GM21515 (cell line): ENCODE measurements at regions not wholly inside any gene's neighbourhood (a gene's known extent, or its start where the extent isn't known, plus 50 kb on each side); places are given as distances from the start of the nearest gene placed in this dataset.
"Not testable (repeated sequence)": the region's sequence is repeated elsewhere in the genome, so short reads cannot be mapped to it uniquely, and the experiment has no call there.

ENCODE experiments used
- ATAC-seq: cut with Tn5 transposase; IDR thresholded peaks from one replicate; pipeline ENCODE4 v1.9.1; 2021; ENCODE audit not compliant: unreplicated experiment

DNA sequence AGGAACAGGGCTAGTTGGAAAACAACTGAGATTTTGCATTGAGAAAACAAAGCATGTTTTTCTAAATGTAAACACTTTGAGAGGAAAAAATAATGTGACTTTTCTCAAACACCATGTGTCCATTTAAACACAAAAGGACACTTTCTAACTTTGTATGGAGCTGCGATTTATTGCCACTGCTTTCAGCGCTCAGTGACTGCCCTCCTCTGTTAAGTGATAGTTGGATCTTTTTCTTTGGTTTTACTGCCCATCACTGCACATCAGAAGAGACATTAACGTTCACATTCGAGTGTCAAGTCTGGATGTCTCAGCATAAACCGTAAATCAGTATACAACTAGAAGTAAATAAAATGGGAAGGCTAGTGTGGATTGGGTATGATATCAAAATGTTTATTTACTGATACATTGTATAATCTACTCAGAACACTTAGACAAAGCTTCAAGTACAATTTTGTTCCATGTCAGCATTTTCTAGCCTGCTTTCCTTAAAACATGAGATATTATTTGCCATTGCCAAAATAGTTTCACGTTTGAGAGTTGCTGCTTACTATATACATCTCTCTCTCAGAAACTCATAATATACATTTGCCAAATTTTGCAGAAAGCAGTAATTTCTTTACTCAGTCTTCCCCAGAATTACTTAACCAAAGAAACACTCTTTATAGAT, 237.6 kb downstream of the IKZF2 start:
- ATAC-seq: no peak

DNA sequence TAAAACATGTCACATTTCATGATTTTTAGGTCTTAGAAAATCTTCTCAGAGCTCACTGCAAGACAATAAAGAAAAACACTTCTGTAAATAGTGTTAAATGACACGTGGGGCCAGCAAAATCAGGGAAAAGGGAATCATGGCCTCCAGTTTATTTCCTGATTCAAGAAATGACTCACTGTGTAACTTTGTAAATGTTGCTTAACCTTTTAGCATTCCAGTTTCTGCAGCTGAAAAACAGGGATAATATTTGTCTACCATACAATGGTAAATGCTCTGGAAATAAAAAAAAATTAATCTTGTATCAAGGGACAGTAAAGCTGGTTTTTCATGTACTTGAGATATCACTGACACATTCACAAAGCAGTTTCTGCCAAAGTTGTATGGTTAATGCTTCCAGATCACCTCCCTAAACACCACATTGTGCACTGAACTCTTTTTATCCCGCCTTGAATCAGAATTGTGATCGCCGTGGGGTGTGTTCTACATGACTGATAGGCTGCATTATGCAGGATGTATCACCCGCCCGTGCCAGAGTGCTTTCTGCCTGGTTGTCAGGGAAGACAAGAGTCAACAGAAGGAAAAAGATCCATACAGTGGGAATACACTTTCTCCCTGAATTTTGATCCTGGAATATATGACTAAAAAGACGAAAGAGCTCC, 238.8 kb downstream of the IKZF2 start:
- ATAC-seq: no peak

DNA sequence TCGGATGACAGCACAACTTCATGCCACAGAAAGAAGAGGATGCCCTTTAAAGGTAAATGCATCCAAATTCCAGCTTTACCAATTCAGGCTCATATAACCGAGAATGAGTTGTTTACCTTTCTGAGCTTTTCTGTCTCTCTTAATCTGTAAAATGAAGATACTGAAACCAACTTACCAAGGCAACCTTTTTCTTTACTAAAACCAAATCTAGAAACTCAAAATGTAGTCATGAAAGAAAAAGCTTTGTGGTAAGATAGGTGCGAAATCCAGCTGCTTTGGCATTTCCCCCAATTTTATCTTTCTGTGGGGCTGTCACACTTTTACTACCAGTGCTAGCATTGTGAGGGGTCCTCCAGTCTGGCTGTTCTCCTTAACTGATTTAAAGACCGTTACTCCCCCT, 240.4 kb downstream of the IKZF2 start:
- no peak for ATAC-seq

DNA sequence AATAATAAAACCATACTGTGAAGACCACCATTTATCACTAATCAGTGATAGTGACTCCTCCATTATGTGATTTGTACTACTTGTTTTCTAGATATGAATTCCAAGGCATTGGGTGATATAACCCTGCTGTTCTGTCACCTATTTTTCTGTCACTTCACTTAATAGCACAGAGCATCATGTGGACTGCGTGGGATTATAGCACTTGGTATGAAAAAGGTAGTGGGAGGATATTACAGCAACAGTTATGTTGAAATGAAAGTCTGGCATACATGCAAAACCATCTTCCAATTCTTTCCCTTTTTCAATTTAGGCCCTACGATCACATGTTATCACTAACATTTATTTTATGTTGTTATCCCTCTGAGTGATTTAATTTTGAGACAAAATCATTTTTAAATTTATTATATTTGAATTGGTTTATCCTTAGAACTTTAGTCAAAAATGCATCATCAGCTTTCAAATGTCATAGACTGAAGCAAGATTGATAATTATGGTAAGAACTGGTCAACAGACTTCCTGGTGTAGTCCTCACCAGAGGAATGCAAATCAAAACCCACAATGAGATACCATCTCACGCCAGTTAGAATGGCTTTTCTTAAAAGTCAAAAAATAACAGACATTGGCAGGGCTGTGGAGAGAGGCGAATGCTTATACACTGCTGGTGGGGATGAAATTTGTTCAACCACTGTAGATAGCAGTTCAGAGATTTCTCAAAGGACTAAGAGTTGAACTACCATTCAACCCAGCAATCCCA, 242.6 kb downstream of the IKZF2 start:
- ATAC-seq: no peak

DNA sequence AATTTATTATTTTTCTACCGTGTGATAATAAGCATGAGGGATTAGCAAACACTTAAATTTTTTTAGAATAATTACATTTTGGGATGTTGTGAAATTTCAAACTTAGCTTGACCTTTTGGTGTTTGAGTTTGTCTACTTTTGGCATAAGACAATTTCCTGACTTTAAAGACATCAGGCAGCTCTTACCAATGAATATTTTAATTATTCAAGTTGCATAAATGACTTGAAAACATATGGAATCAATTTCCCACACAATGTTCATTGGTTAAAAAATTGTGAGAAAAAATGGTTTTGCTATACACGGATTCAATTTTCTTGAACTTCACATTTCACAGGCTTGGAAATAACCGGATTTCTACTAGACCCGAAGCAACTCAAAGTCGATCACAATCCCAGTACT, 243.4 kb downstream of the IKZF2 start:
- ATAC-seq: no peak

DNA sequence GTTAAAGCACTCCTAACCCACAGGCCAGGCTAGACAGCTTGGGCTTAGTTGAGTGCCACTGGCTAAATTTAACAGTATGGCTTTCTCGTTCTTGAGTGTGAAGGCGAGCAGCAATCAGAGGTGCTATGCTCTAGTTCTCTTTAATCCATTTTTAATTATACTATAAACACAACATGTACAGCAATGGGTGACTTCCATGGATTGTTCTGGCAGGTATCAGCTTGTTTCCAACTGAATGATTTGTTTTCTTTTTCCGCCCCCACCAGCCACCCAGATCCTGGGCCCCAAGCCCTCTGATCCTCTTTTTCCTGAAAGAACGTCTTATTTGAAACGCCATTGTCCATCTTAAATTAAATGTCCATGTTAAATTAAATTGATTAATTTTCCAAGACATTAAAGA, 244.8 kb downstream of the IKZF2 start:
- no peak for ATAC-seq

DNA sequence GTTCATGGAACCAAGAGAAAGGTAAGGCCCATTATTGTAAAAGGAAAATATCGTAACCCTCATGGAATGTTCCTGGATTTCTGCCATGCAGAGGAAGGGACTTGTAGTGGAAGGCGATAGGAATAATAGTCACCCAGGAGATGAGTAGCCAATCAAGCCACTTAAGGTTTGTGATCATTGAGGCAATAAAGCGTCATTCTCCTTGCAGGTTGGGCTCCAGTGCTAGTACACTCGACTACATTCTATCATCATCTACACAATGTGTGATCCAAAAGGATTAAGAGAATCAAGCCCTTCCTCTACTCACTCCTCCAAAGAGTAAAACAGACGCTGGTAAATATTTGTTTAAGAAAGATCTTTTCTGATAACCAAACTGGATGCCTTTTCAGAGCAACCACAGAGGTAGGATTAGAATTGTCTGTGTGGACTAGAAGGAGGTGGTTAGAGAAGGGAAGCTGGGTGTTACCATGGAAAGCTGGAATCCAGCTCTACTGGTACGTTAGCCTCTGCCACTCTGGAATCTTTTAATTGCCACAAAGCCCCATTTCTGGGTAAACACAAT, 245.7 kb downstream of the IKZF2 start:
- ATAC-seq: no peak

DNA sequence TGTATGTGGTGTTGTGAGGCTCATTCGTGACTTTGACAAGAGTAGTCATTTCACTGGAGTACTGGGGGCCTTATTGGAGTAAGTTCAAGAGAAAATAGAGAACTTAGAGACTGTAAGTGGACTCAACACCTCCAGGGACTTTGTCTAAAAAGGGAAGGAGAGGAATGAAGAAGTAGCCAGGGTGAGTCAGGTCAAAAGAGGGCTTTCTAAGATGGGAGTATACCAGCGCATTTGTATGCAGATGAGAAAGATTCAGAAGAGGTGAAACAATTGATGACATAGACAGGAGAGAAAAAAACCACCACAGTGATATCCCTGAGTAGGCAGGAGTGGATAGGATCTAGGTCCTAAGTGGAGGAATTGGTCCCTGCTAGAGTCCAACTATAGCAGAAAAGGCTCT, 246.8 kb downstream of the IKZF2 start:
- ATAC-seq: no peak

DNA sequence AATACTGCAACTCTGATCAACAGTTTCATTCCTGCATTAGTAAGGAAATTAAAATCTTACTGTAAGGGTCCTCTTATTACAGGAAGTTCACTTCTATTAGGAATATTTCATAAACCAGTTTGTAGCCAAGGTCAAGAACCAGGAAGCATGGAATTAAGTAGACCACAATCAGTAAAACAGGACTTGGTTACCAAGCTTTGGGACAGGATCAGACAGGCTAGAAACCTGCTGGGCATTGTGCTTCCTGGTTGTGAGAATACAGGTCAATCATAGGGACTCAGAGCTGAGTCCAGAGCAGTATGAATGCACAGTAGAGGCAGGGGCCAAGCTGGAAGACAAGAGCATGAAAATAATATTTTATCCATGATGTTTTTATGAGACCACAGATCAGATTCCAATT, 248.0 kb downstream of the IKZF2 start:
- no peak for ATAC-seq

DNA sequence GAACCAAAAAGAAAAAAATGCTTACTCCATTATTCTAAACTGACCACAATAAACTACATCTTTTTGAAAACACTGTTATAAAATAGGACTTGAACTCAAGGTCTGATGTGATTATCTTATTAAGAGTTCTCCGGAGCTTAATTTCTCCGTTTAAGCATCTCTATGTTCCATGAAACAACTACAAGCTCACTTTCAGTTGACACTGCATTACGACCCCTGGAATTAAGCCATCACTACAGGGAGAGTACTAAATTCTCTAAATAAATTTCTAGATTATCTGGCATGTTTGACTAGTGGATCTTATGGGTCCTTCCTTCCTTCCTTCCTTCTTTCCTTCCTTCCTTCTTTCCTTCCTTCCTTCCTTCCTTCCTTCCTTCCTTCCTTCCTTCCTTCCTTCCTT, 249.0 kb downstream of the IKZF2 start:
- no peak for ATAC-seq

DNA sequence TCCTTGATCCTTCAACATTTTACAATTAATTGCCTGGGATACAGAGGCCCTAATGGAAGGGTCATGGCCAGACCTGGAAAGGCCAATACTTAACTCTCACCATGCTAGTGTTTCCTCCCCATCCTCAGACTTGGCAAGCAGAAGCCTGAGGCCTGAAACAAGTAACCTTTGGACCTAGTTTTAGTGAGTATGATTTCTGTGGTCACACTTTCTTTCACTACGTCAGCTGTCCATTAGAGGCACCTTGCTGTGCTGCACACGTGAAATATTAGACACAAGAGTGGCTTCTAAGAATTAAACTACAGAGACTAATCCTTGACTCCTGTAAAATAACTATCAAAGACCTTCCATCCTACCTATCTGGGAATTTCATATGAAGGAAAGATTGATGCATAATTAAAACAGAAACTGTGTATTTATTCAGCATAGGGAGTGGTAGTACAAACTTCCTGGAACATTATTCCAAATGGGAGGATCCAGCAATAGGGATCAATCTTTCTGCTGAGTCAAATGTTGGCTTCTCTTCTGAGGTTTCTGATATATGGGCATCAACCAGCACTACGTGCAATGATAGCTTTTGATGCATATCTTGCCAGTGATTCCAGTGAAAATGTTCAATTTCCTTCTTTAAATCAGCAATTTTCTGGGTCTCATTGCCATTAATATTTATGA, 249.7 kb downstream of the IKZF2 start:
- no peak for ATAC-seq

DNA sequence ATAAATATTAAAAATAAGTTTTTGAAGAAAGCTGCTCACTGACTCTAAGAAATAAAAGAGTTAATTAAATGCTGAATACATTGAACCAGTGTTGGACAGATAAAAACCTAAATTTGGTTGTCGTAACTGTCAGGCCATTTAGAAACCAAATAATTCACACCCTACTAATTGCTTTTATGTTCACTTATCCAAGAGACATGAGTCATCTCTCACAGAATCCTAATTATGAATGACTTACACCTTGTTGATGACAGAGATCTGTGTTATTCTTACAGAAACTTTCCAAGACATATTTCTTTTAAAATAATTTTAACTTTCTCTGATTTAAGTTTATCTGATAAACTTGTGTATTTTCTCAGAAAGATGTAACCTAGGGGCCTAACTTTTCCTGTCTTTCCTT, 250.7 kb downstream of the IKZF2 start:
- ATAC-seq: no peak

DNA sequence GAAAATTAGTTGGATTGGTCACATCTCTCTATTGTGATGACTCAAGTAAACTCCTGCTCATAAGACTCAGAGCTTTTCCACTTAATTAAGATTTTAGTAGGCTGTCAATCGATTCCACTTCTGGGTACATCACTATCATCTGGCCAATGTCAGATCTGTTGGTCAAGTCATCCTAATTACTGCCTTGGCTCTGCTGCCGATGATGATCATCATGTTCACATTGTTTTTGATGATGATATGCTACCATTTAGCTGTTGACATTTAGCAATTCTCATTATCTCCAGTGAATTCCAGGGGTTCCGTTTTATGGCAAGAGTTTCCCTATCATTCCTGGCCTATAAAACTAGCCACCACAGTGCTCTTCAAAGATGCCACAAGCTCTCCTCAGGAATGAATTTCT, 253.4 kb downstream of the IKZF2 start:
- no peak for ATAC-seq

DNA sequence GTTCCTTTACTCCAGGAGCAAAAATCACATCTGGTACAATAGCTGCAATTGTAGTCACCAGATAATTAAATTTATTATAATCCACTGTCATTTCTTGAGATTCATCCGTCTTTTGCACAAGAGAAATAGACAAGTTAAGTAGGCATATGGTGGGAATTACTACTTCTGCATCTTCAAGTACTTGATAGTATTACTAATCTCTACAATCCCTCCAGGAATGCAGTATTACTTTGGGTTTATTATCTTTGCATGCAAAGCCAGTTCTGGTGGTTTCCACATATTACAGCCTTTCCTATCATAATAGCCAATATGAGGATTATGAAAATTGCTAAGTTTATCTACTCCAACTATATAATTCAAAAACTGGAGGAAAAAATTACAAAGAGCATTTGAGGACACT, 254.1 kb downstream of the IKZF2 start:
- ATAC-seq: no peak

DNA sequence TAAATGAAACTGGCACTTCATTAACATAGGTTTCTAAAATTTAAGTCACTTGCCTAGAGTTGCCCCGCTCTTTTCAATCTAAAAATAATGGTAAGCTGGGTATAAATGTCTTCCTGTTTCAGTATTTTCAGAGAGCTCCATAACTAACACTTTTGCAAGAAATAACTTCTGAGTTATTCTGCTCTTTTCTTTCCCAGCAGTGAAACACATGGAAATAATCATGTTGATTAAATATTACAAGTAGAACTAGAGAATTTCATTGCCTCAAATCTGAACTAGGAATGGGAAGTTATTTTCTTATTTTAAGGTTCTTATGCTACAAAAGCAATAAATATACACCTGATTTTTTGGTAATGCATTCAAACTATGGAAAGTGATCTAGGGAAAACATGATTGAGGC, 257.4 kb downstream of the IKZF2 start:
- no peak for ATAC-seq

DNA sequence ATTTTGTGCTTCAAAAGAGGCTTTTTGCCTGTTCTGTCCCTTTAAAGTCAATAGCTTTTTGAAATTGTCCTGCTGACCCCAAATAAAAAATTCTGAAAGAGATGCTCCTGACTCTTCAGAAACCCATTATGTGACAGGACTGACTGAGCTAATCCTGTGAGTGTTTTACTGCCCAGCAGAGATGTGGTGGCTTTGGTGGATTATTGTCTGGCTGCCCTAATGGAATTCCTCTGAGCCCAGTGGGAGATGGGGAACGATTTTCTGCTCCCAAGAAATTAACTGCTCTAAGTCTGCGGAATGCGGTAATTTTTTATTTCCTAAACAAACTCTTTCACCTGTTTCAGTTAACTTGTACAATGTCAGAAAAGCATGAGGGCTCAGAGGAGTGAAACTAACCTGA, 258.2 kb downstream of the IKZF2 start:
- no peak for ATAC-seq

DNA sequence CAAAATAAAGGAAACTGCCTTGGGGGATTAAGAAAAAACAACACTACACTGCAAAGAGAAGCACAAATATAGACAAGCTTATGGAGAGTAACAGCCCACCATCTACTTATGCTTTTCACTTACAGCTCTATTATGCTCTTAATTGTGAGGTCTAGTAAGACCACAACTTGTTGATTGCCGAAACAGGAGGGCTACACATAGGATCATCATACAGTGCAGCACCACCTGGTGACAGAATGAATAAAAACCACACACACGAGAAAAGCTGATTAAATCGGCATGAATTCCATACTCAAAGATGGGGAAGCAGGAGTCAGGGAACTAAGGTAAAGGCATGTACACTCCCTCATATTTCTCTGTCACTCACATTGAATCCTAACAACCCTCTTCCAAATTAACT, 259.2 kb downstream of the IKZF2 start:
- no peak for ATAC-seq

DNA sequence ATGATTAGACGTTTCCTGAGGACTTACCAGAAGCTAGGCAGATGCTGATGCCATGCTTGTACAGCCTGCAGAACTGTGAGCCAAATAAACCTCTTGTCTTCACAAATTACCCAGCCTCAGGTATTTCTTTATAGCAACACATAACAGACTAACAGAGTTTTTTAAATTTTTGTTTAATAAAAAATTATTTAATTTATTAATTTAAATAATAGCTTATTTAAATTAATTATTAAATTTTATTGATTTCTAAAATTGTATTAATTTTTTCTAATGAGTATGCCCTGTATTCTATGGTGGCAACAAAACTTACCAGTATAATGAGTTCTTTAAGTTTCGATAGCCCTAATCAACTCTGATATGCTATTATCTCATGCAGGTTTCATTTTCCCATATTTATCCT, 259.8 kb downstream of the IKZF2 start:
- no peak for ATAC-seq

DNA sequence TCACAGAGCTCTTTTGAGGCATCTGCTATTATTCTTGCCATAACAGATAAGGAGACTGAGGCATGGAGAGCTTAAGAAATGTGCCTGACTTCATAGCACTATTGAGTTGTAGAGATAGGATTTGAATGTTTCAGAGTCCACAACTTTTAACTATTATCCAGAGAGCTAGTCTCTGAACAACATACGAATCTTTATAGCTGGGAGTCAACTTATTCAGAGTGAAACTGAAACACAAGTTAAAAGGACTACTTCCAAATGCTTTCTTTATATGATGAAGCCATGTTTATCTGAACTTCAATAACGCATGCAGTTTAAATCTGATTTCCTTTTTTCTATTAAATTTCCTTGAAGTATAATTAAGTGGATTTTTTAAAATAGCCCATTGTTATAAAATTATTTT, 268.8 kb downstream of the IKZF2 start:
- ATAC-seq: no peak

DNA sequence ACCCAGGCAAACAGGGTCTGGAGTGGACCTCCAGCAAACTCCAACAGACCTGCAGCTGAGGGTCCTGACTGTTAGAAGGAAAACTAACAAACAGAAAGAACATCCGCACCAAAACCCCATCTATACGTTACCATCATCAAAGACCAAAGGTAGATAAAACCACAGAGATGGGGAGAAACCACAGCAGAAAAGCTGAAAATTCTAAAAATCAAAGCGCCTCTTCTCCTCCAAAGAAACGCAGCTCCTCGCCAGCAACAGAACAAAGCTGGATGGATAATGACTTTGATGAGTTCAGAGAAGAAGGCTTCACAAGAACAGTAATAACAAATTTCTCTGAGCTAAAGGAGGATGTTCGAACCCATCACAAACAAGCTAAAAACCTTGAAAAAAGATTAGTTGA, 274.9 kb downstream of the IKZF2 start:
- not testable (repeated sequence) for ATAC-seq

DNA sequence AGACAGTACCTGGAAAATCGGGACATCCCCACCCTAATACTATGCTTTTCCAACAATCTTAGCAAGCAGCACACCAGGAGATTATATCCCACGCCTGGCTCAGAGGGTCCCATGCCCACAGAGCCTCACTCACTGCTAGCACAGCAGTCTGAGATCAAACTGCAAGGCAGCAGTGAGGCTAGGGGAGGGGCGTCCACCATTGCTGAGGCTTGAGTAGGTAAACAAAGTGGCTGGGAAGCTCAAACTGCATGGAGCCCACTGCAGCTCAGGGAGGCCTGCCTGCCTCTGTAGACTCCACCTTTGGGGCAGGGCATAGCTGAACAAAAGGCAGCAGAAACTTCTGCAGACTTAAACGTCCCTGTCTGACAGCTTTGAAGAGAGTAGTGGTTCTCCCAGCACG, 275.5 kb downstream of the IKZF2 start:
- not testable (repeated sequence) for ATAC-seq

DNA sequence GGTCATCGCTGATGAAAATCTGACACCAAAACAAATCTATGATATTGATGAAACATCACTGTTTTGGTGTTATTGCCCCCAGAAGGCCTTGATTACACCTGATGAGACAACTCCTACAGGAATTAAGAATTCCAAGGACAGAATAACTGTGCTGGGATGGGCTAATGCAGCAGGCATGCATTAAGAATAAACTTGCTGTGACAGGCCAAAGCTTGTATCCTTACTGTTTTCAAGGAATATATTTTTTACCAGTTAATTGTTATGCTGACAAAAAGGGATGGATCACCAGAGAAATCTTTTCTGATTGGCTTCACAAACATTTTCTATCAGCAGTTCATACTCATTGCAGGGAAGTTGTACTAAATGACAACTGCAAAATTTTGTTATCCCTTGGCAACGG, 278.2 kb downstream of the IKZF2 start:
- no peak for ATAC-seq
